ENCODE measurements at regions not wholly inside any gene's neighbourhood (a gene's known extent, or its start where the extent isn't known, plus 50 kb on each side); places are given as distances from the start of the nearest gene placed in this dataset.

DNA sequence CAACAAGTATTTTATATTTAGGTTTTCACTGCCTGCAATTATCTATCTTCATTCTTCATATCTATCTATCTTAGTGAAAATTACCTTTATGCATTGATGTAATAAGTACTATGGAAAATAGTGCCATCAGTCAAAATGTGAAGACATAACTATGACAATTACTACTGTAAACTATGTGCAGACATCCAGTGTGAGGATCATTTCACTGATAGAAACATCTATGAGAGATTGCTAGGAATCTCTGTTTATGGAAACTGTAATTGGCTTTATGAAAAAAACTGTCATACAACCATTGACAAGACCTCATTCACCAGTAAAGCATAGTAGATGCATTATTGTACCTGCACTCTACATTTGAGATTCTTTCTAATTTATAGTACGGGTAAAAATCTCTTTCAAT lies 401.0 kb downstream of the PMP22 start:
- TF ChIP-seq POLR2A (IDR thresholded peaks at IDR 0.05; ENCODE audit: extremely low read depth, insufficient read length) (no peak), CTCF (IDR thresholded peaks at IDR 0.05; ENCODE audit: low read depth, low read length) (no peak)

All from NB4 (cell line).